A204.1 (cell line): ENCODE measurements at regions not wholly inside any gene's neighbourhood (a gene's known extent, or its start where the extent isn't known, plus 50 kb on each side); places are given as distances from the start of the nearest gene placed in this dataset.
"Not testable (repeated sequence)": the region's sequence is repeated elsewhere in the genome, so short reads cannot be mapped to it uniquely, and the experiment has no call there.

ENCODE experiments used
- FAIRE-seq: peaks from 2 replicates; lab custom pipeline; 2012; peaks lifted over from hg19 to GRCh38; lab: Jason Lieb, UNC

- FAIRE-seq, result not testable (repeated sequence)
Measured at GRCh38 chr5:52165806-52166205, 621.9 kb upstream of the ITGA1 start.

GRCh38 chr5:52173133-52173532 lies 614.6 kb upstream of the ITGA1 start:
- FAIRE-seq, result no peak

- no peak for FAIRE-seq
Measured at GRCh38 chr5:52177193-52177592, 610.5 kb upstream of the ITGA1 start.

- FAIRE-seq, result no peak
Measured at GRCh38 chr5:52181403-52181802, 606.3 kb upstream of the ITGA1 start.

GRCh38 chr5:52190737-52191136 lies 597.0 kb upstream of the ITGA1 start:
- no peak for FAIRE-seq

- FAIRE-seq, result no peak
Measured at GRCh38 chr5:52199833-52200232, 587.9 kb upstream of the ITGA1 start.

- no peak for FAIRE-seq
Measured at GRCh38 chr5:52202256-52202655, 585.5 kb upstream of the ITGA1 start.

GRCh38 chr5:52204310-52204709 lies 583.4 kb upstream of the ITGA1 start:
- no peak for FAIRE-seq
